ENCODE measurements at regions not wholly inside any gene's neighbourhood (a gene's known extent, or its start where the extent isn't known, plus 50 kb on each side); places are given as distances from the start of the nearest gene placed in this dataset.

GRCh38 chrX:17299206-17299605 is 75.8 kb upstream of the NHS start:
- ChIA-PET POLR2A (no interaction called here), CTCF (ENCODE audit: low intra/inter-chr PET ratio) (no interaction called here)
- H3K4me1 ChIP-seq (replicated peaks in 1 of 2; ENCODE audit: control insufficient read depth in 2 of 2, insufficient read depth in 2 of 2, low read length in 2 of 2), result no peaks in the 10 kb centered on the region
- H4K20me1 ChIP-seq (replicated peaks; ENCODE audit: control insufficient read depth, insufficient read depth, low read length), result no peaks in the 10 kb centered on the region
- intact Hi-C loops (cut with micrococcal nuclease), result no loop called here
- H3K9me1 ChIP-seq (ENCODE audit: control insufficient read depth, insufficient read depth, low read length), result no peaks in the 10 kb centered on the region
- H3K9ac ChIP-seq (ENCODE audit: insufficient read depth in 1 of 2, low read depth in 2 of 2, low read length in 2 of 2), result no peak overlapping the region
- H3K9me3 ChIP-seq (replicated peaks; ENCODE audit: control insufficient read depth, insufficient read depth, low read depth, low read length), result no peaks in the 10 kb centered on the region
- no peak overlapping the region for H3K4me3 ChIP-seq
- H3K27ac ChIP-seq (ENCODE audit: extremely low read depth, low read depth, low read length), result no peak overlapping the region
- 2% methylated on average over 5 of the region's 5 CpGs for WGBS (ENCODE audit: insufficient coverage, low coverage, missing lambda C conversion rate)
- in situ Hi-C loops (cut with MboI), result no loop called here
- FAIRE-seq (no peak), ATAC-seq (no peak), DNase-seq (ENCODE audit: extremely low read depth in 1 of 4, low spot score in 3 of 4) (no peak)
- no peak overlapping the region for H3K4me2 ChIP-seq (ENCODE audit: insufficient read depth, low read length)
- no peak overlapping the region for H2AFZ ChIP-seq (ENCODE audit: low read depth, low read length)
- no peaks in the 10 kb centered on the region for H3K27me3 ChIP-seq (ENCODE audit: control insufficient read depth in 2 of 2, insufficient read depth in 2 of 2, low read length in 2 of 2)
- H3K36me3 ChIP-seq (ENCODE audit: control insufficient read depth, insufficient read depth, low read length), result no peaks in the 10 kb centered on the region
- BruUV-seq (replicated peaks), result no TSS peak
- H3K79me2 ChIP-seq (ENCODE audit: control insufficient read depth, insufficient read depth, low read length), result no peaks in the 10 kb centered on the region
- TF ChIP-seq BDP1 (IDR thresholded peaks at IDR 0.05; ENCODE audit: insufficient read depth, insufficient read length) (no peak), NRF1 (conservative IDR thresholded peaks at IDR 0.05 in 1 of 2, IDR thresholded peaks at IDR 0.05 in 1 of 2) (no peak), NFYB (IDR thresholded peaks at IDR 0.05; ENCODE audit: extremely low read depth, insufficient read length) (no peak), CHD7 (IDR thresholded peaks at IDR 0.05; ENCODE audit: low read depth, low read length) (no peak), ID3 (CRISPR knock-in tag; IDR thresholded peaks at IDR 0.05) (no peak), ID3 (tag; IDR thresholded peaks at IDR 0.05) (no peak), RBM39 (optimal IDR thresholded peaks at IDR 0.05; ENCODE audit: low read depth, low read length) (no peak), HBP1 (CRISPR knock-in tag; IDR thresholded peaks at IDR 0.05) (no peak), ZKSCAN1 (IDR thresholded peaks at IDR 0.05; ENCODE audit: low read depth, low read length) (no peak), ZNF316 (IDR thresholded peaks at IDR 0.05) (no peak)
